GM12873 (cell line): ENCODE measurements at regions not wholly inside any gene's neighbourhood (a gene's known extent, or its start where the extent isn't known, plus 50 kb on each side); places are given as distances from the start of the nearest gene placed in this dataset.

Experiments used
- TF ChIP-seq, protein P1 (sequence below): IDR thresholded peaks from 2 replicates; pipeline ENCODE4 v1.5.1; 2012; ENCODE audit warnings: low read depth, mild to moderate bottlenecking, moderate library complexity, low read length, control low read depth; ENCODE audit not compliant: insufficient read depth; ENCODE audit errors: missing control alignments

DNA sequence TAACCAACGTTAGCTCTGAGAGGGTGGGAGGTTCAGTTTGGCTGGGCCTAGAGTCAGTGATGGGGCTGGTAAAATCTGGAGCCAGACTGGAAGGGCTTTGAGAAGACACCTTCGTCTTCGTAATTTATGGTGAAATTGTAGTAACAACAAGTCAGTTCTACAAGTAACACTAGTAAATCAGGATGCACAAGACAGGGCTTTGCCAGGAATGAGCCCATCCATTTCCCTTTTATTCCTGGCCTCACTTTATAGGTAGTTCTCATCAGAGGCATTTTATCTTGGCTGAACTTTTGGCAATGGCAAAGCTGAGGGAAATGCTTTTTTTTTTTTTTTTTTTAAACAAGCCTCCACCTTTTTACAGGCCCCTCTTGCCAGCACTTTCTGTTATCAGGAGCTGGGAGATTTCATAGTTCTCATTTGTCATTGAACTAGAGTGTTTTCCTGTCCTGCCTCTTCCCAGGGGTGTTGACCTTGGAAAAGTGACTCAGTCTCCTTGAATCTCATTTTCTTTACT, 110.5 kb upstream of the KLF4 start:
- TF ChIP-seq, protein P1, sequence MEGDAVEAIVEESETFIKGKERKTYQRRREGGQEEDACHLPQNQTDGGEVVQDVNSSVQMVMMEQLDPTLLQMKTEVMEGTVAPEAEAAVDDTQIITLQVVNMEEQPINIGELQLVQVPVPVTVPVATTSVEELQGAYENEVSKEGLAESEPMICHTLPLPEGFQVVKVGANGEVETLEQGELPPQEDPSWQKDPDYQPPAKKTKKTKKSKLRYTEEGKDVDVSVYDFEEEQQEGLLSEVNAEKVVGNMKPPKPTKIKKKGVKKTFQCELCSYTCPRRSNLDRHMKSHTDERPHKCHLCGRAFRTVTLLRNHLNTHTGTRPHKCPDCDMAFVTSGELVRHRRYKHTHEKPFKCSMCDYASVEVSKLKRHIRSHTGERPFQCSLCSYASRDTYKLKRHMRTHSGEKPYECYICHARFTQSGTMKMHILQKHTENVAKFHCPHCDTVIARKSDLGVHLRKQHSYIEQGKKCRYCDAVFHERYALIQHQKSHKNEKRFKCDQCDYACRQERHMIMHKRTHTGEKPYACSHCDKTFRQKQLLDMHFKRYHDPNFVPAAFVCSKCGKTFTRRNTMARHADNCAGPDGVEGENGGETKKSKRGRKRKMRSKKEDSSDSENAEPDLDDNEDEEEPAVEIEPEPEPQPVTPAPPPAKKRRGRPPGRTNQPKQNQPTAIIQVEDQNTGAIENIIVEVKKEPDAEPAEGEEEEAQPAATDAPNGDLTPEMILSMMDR: no peak

GRCh38 chr9:107597743-107598217, 108.2 kb upstream of the KLF4 start:
- TF ChIP-seq, protein P1: no peak

DNA sequence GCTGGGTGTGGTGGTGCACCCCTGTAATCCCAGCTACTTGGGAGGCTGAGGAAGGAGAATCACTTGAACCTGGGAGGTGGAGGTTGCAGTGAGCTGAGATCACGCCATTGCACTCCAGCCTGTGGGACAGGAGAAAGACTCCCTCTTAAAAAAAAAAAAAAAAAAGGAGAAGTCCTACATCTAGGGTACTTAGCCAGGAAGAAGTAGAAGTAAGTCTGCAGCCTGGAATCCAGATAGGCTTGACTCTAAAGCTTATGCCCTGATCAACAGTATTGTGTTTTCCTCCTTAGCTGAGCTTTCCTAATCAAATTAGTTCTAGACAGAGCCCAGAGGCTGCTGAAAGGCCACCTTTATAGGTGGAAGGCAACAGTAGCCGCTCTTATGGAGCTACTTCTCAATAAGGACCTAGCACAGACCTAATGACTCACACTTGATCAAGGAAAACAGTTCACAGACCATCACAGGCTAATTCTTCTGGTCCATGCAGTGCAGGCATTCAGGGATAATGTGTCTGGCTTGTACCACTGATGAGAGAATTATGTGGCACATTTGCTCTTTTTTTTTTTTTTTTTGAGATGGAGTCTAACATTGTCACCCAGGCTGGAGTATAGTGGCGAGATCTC, 105.5 kb upstream of the KLF4 start:
- TF ChIP-seq, protein P1: no peak

GRCh38 chr9:107593224-107593870, 103.8 kb upstream of the KLF4 start:
- TF ChIP-seq, protein P1: no peak

GRCh38 chr9:107592424-107592823, 102.9 kb upstream of the KLF4 start:
- TF ChIP-seq, protein P1: no peak

DNA sequence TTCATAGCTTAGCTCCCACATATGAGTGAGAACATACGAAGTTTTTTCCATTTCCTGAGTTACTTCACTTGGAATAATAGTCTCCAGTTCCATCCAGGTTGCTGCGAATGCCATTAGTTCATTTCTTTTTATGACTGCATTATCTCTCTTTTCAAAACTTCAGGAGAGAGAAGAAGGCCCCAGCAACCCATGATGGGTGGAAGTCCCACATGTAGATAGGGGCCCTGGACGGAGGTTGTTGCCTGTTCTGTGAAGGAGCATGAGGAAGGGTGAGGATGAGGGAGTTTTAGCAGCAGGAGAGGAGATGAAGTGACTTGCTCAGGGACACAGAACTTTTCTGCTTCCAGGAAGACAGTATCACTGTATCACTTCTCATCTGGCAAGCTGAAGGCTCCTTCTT, 102.2 kb upstream of the KLF4 start:
- TF ChIP-seq, protein P1: no peak

GRCh38 chr9:107588393-107588792, 98.8 kb upstream of the KLF4 start:
- TF ChIP-seq, protein P1: no peak
